A549 (cell line): ENCODE measurements at regions not wholly inside any gene's neighbourhood (a gene's known extent, or its start where the extent isn't known, plus 50 kb on each side); places are given as distances from the start of the nearest gene placed in this dataset.

Experiments
- ATAC-seq, 2 experiments: fragments of 200-7000 bp in 1 of 2; fragments of >200 bp in 1 of 2; cut with Nextera tagmentation in 1 of 2; cut with Tn5 transposase in 1 of 2; 3 replicates each; pipeline versions ENCODE4 v1.8.0 to v1.9.1; 2018 to 2020; ENCODE audit warnings: mild to moderate bottlenecking in 1 of 2, moderate library complexity in 1 of 2
- CTCF ChIA-PET: fragments of 300-600 bp; sonication (Branson Sonifier 250); formaldehyde crosslinking; extraction: SDS; loops from one replicate; lab custom pipeline; 2021; ENCODE audit warnings: antibody characterized with exemption, inconsistent platforms; lab: Yijun Ruan, JAX
- POLR2A ChIA-PET: fragments of 350-600 bp; formaldehyde crosslinking; extraction: SDS; loops from one replicate; lab custom pipeline; 2021; ENCODE audit warnings: antibody characterized with exemption, inconsistent platforms; lab: Yijun Ruan, JAX
- DNase-seq, 2 experiments: peaks; one replicate each; pipeline versions ENCODE4 v3.0.0 to v3.0.0-alpha.2; 2011 to 2016; ENCODE audit warnings: low read depth in 1 of 2, low spot score in 1 of 2
- FAIRE-seq: peaks from 2 replicates; lab custom pipeline; 2011; peaks lifted over from hg19 to GRCh38; lab: Jason Lieb, UNC
- H3K27ac ChIP-seq, 2 experiments: fragments of >200 bp; sonication (Bioruptor Twin); formaldehyde crosslinking; 3 replicates each; pipeline ENCODE4 v1.5.1; 2016 to 2017
- H3K4me1 ChIP-seq: fragments of >200 bp; sonication (Bioruptor Twin); formaldehyde crosslinking; 3 replicates; pipeline ENCODE4 v1.6.1; 2016
- H3K4me2 ChIP-seq: fragments of >200 bp; sonication (Bioruptor Twin); formaldehyde crosslinking; 3 replicates; pipeline ENCODE4 v1.6.1; 2016
- H3K4me3 ChIP-seq: fragments of >200 bp; sonication (Bioruptor Twin); formaldehyde crosslinking; 3 replicates; pipeline ENCODE4 v1.5.1; 2016
- H3K9me3 ChIP-seq: fragments of >200 bp; sonication (Bioruptor Twin); formaldehyde crosslinking; 3 replicates; pipeline ENCODE4 v1.6.1; 2016
- ATOH8 ChIP-seq: fragments of 250-450 bp; sonication (Bioruptor Pico); IDR thresholded peaks from 2 replicates; pipeline ENCODE4 v1.5.0; 2020; ENCODE audit warnings: low read depth, mild to moderate bottlenecking, moderate library complexity
- BHLHE40 ChIP-seq: IDR thresholded peaks from 2 replicates; pipeline ENCODE4 v1.6.1; 2012; ENCODE audit warnings: low read depth, low read length, inconsistent platforms
- CBX8 ChIP-seq: fragments of 200-600 bp; sonication (generic); IDR thresholded peaks from 2 replicates; pipeline ENCODE4 v1.6.1; 2016
- CEBPB ChIP-seq, 2 experiments: fragments of >200 bp in 1 of 2; sonication (Bioruptor Twin) in 1 of 2; formaldehyde crosslinking in 1 of 2; IDR thresholded peaks; 2 replicates each; pipeline ENCODE4 v1.6.1; 2012 to 2016
- CTCF ChIP-seq: fragments of >200 bp; sonication (Bioruptor Twin); formaldehyde crosslinking; IDR thresholded peaks from 3 replicates; pipeline ENCODE4 v1.5.1; 2016
- EHMT2 ChIP-seq: fragments of 200-600 bp; sonication (generic); IDR thresholded peaks from 2 replicates; pipeline ENCODE4 v1.6.1; 2016; ENCODE audit warnings: antibody characterized with exemption, low read depth, mild to moderate bottlenecking, moderate library complexity
- ELK1 ChIP-seq: fragments of 150-350 bp; IDR thresholded peaks from 2 replicates; pipeline ENCODE4 v1.6.1; 2014; ENCODE audit warnings: low read depth, mild to moderate bottlenecking, low read length
- ESRRA ChIP-seq: fragments of 150-350 bp; IDR thresholded peaks from 2 replicates; pipeline ENCODE4 v1.6.1; 2014; ENCODE audit warnings: mild to moderate bottlenecking, low read length, borderline replicate concordance
- FOSL2 ChIP-seq, 2 experiments: fragments of 450-650 bp in 1 of 2; fragments of >200 bp in 1 of 2; sonication (Bioruptor Twin) in 1 of 2; formaldehyde crosslinking; IDR thresholded peaks; 2 replicates each; pipeline versions ENCODE4 v1.5.0 to v1.6.1; 2016 to 2020; ENCODE audit warnings: mild to moderate bottlenecking in 1 of 2, moderate library complexity in 1 of 2
- HDAC2 ChIP-seq: fragments of 200-600 bp; sonication (generic); IDR thresholded peaks from 2 replicates; pipeline ENCODE4 v1.6.1; 2016
- JUN ChIP-seq, 2 experiments: fragments of >200 bp; sonication (Bioruptor Twin); formaldehyde crosslinking; IDR thresholded peaks; 2 replicates in 1 of 2; 3 replicates in 1 of 2; pipeline ENCODE4 v1.6.1; 2016 to 2017
- MAX ChIP-seq: IDR thresholded peaks from 2 replicates; pipeline ENCODE4 v1.6.1; 2012
- NR3C1 ChIP-seq: fragments of >200 bp; sonication (Bioruptor Twin); formaldehyde crosslinking; IDR thresholded peaks from 3 replicates; pipeline ENCODE4 v1.6.1; 2017
- POLR2AphosphoS2 ChIP-seq: conservative IDR thresholded peaks from 2 replicates; pipeline ENCODE4 v1.6.1; 2012; ENCODE audit warnings: low read length, improper control_type of control experiment, inconsistent platforms
- REST ChIP-seq: fragments of 200-600 bp; sonication (generic); IDR thresholded peaks from 2 replicates; pipeline ENCODE4 v1.6.1; 2016; ENCODE audit warnings: antibody characterized with exemption, mild to moderate bottlenecking, moderate library complexity
- RFX5 ChIP-seq: fragments of 450-650 bp; IDR thresholded peaks from 2 replicates; pipeline ENCODE4 v1.7.1; 2014; ENCODE audit warnings: antibody characterized with exemption, mild to moderate bottlenecking, moderate library complexity
- TP53 ChIP-seq: fragments of 250-450 bp; sonication (Bioruptor Pico); IDR thresholded peaks from 2 replicates; pipeline ENCODE4 v1.5.0; 2021; ENCODE audit warnings: mild to moderate bottlenecking, moderate library complexity
- USF2 ChIP-seq: fragments of 450-650 bp; IDR thresholded peaks from 2 replicates; pipeline ENCODE4 v1.6.1; 2014; ENCODE audit warnings: antibody characterized with exemption
- ZC3H11A ChIP-seq: fragments of 450-650 bp; IDR thresholded peaks from 2 replicates; pipeline ENCODE4 v1.6.1; 2014; ENCODE audit warnings: antibody characterized with exemption, mild to moderate bottlenecking
- ZFP36 ChIP-seq: fragments of 450-650 bp; IDR thresholded peaks from 2 replicates; pipeline ENCODE4 v1.6.1; 2014; ENCODE audit warnings: borderline replicate concordance; ENCODE audit not compliant: partially characterized antibody
- WGBS: methylation state at CpG from one replicate; pipeline ENCODE4 v1.1.6; 2017; ENCODE audit errors: missing lambda C conversion rate; 5-methylcytosine and 5-hydroxymethylcytosine counted together

- no peak for TF ChIP-seq ELK1
Measured at GRCh38 chr6:14316651-14317386, 199.2 kb downstream of the CD83 start (continued).

- TF ChIP-seq ELK1 (no peak), ZC3H11A (no peak), CTCF (no peak), ESRRA (no peak), REST (no peak), ATOH8 (CRISPR knock-in tag) (no peak), ZFP36 (no peak), NR3C1 (no peak), HDAC2 (no peak), CEBPB (IDR thresholded peaks at IDR 0.05) (no peak), RFX5 (no peak), TP53 (CRISPR knock-in tag) (no peak), FOSL2 (IDR thresholded peaks at IDR 0.05) (no peak), FOSL2 (CRISPR knock-in tag; IDR thresholded peaks at IDR 0.05) (no peak), POLR2AphosphoS2 (no peak), CBX8 (no peak), USF2 (no peak), BHLHE40 (no peak), EHMT2 (no peak), JUN (IDR thresholded peaks at IDR 0.05) (no peak), MAX (no peak)
- Histone ChIP-seq H3K9me3 (no peaks in the 10 kb centered on the region), H3K4me2 (no peak overlapping the region), H3K4me3 (no peak overlapping the region), H3K4me1 (peaks cover 15% of the 10 kb centered on the region), H3K27ac (peak overlapping the region in 1 of 2 experiments; percentile 60; a peak in 3 of 6 replicates)
- ChIA-PET POLR2A (no interaction called here), CTCF (interaction anchor here (1.1 to 1.5 kb wide), 3 partner anchors 9 to 106 kb away, joined by 3 to 4 read pairs (median 3); no protein-coding TSS in a partner anchor)
- DNase-seq, result no peak
- 64% methylated on average over 6 of the region's 6 CpGs for whole genome bisulfite sequencing
- FAIRE-seq, result no peak
- no peak for ATAC-seq
Measured at GRCh38 chr6:14317387-14317970, 199.9 kb downstream of the CD83 start.
